Activated CD4-positive, alpha-beta T cell treated with anti-CD3 and anti-CD28 coated beads for 1 hour (primary cell): ENCODE measurements at regions not wholly inside any gene's neighbourhood (a gene's known extent, or its start where the extent isn't known, plus 50 kb on each side); places are given as distances from the start of the nearest gene placed in this dataset.

Experiments used
- DNase-seq: peaks from one replicate; pipeline ENCODE4 v3.0.0-alpha.2; 2020

DNA sequence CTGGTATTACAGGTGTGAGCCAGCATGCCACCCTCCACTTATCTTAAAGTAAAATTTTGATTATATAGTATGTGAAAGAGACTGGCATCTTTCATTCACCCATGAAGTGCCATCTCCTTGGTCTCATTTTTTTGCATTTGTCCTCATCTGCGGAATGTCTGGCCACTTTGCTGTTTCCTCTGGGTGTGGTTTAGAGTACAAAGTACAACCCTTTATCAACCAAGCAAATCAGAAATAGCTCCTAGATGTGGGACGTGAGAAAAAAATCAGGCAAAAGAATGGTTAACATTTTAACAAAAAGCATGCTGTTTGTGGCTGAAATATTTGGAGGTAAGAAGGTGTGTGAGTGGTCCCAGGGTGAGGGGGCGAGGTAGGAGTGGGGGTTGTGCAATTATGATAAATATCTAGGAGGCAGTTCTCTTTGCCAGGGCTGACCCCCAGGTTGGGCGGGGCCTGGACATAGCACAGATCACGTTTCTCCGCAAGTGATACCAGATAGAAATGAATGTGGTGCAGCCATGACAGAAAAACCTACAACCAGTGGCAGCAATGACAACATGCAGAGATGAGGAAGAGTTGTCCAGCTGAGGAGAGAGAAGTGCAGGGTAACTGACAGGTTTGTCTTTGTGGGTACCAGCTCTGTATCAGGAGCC, 115.8 kb upstream of the SERTAD2 start:
- DNase-seq, result no peak

GRCh38 chr2:64770137-64770780, 116.5 kb upstream of the SERTAD2 start:
- no peak for DNase-seq

DNA sequence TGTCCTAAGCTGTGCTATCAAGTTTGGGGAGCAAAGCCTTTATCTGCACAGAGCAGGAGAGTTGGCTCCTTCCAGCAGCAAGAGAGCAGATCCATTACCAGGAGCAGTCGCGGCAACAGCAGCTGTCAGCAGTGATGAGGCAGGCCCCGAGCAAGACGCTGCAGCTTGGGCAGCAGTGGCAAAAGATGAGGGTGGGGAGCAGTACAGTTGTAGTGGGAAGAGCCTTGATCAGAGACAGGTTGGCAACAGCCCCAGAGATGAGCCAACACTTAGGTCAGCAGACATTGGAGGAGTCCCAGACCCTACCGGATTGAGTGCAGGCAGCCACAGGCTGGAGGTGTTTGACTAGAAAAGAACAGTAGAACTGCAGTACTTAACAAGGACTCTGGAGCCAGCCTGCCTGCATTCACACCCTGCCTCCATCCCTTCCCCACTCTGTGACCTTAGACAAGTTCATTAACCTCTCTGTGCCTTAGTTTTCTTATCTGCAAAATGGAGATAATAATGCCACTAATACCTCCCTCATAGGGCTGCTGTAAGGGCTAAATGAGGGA, 117.1 kb upstream of the SERTAD2 start:
- no peak for DNase-seq

- DNase-seq, result no peak
Measured at GRCh38 chr2:64771737-64772136, 118.0 kb upstream of the SERTAD2 start.

GRCh38 chr2:64773461-64774118, 119.9 kb upstream of the SERTAD2 start:
- DNase-seq, result no peak

- no peak for DNase-seq
Measured at GRCh38 chr2:64777841-64778240, 124.1 kb upstream of the SERTAD2 start.

DNA sequence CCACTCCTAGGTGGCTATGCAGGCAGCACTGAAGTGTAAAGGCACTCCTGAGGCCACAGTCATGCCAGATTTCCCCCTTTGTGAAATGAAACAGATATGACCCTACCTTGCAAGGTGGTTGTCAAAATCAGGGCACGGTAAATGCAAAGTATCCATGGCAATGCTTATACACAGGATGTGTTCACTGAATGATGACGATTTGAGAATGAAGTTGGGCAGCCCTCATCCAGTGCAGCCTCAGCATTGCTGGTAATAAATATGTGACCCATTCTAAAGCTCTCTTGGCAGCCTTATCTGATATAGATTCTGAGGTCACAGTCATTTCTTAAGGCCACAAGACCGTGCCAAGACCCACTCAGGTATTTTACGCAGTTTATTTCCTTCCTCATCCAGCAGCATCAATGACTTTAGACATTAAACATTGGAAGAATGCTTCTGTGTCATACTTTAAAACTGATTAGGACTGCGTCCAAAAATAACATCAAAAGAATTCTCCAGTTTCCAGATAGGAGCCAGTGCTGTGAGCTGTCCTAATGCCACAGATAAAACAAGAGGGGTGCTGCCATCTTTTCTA, 125.5 kb upstream of the SERTAD2 start:
- no peak for DNase-seq

- DNase-seq, result no peak
Measured at GRCh38 chr2:64780041-64780440, 126.3 kb upstream of the SERTAD2 start.

- no peak for DNase-seq
Measured at GRCh38 chr2:64781711-64782390, 128.1 kb upstream of the SERTAD2 start.

GRCh38 chr2:64784168-64785061, 130.7 kb upstream of the SERTAD2 start:
- DNase-seq, result no peak

DNA sequence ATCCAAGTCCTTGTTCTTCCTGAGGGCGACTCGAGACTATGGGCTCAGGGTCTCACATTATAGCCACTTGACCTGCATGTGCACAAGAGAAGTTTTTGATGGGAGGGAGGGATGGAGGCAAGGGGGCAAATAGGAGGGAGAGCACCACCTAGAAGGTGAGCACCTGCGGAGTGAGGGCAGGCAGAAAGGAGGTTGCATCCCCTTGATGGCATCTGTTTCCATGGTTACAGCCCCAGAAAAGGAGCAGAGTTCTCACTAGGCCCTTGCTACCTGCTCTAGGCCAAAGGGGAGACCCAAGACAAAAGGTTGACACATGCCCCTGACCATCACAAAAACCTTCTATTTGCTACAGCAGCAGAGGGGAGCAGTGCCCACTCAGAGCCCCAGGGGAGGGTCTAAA, 131.5 kb upstream of the SERTAD2 start:
- DNase-seq, result no peak

- DNase-seq, result no peak
Measured at GRCh38 chr2:64786343-64787018, 132.8 kb upstream of the SERTAD2 start.

GRCh38 chr2:64787019-64787365, 133.3 kb upstream of the SERTAD2 start:
- no peak for DNase-seq

GRCh38 chr2:64787698-64788097, 134.0 kb upstream of the SERTAD2 start:
- no peak for DNase-seq

DNA sequence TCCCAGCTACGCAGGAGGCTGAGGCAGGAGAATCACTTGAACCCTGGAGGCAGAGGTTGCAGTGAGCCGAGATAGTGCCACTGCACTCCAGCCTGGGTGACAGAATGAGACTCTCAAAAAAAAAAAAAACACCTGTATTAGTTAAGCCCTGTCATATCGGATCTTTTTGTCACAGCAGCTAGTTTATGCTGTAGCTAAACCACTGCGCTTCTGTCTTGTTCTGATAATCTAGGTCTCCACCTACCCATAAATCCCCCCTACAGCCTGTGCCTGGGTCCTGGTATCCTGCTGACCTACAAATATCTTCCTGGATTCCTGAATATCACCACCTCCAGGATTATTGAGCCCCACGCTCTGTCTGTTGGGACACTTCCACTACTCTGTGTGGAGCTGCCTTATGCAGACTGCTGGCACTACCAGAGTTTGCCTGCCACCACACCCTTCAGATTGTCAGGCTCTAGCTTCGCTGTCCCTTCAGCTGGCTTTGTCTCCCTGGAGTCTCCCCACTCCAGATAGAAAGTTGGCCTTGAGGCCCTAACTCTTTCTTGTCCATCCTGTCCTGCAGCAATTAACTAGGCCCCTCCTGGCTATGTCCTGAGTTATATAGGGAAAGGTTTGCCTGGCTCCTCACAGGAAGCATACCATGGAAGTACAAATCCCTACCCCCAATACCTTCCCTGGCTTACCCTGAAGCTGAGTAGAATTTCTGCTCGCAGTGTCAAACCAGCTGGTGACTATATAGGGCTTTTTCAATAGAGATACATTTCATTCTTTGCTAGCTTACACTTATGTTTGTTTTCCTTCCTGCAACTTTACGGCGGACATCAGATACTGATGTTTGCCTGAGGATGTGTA, 136.0 kb upstream of the SERTAD2 start:
- no peak for DNase-seq

DNA sequence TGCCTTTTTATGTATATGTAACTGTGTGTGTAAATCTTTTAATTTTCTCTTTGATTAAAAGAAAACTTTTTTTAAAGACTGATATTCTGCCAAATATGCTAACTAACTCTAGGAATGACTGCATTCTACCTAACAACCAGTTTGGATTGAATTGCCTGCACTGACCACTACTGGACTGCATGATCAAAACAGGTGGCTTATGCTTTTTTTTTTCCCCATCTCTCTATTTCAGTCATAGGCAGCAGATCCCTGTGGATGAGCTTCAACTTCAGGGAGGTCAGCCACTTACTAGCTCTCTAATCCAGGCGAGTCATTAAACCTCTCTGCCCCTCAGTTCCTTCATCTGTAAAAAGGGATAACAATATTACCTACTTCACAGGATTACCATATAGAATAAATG, 138.6 kb upstream of the SERTAD2 start:
- no peak for DNase-seq

- no peak for DNase-seq
Measured at GRCh38 chr2:64792995-64793639, 139.4 kb upstream of the SERTAD2 start.

DNA sequence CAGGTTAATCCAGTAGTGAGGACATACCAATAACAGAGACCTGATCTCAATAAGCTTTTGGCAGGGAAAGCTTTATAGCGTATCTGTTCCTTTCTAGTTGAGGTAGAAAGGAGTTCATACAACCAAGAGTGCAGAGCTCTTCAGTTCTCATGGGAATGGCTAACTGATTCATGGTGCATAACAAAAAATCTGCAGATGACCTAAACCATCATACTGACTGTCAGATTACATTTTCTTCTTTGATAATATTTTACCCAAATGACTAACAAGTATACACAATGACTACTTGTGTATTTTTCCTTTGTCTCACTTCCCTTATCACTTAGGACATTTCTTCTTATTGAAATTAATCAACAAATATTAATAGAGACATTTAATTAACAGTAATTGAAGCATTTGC, 140.0 kb upstream of the SERTAD2 start:
- DNase-seq, result no peak

GRCh38 chr2:64794426-64794995, 140.8 kb upstream of the SERTAD2 start:
- no peak for DNase-seq
